Karpas-422 (cell line): ENCODE measurements at regions not wholly inside any gene's neighbourhood (a gene's known extent, or its start where the extent isn't known, plus 50 kb on each side); places are given as distances from the start of the nearest gene placed in this dataset.

Experiments used
- DNase-seq: peaks from one replicate; pipeline ENCODE4 v3.0.0-alpha.2; 2015
- H2AFZ ChIP-seq: fragments of 200-600 bp; sonication (generic); 2 replicates; pipeline ENCODE4 v1.6.1; 2014; ENCODE audit warnings: antibody characterized with exemption, low read length, mixed read lengths
- H3K27ac ChIP-seq: fragments of 200-600 bp; sonication (generic); 2 replicates; pipeline ENCODE4 v1.5.1; 2014; ENCODE audit warnings: mild to moderate bottlenecking, low read length, moderate library complexity
- H3K27me3 ChIP-seq: fragments of 200-600 bp; sonication (generic); 2 replicates; pipeline ENCODE4 v1.6.1; 2014; ENCODE audit warnings: low read length, mixed read lengths
- H3K36me3 ChIP-seq: fragments of 200-600 bp; sonication (generic); 2 replicates; pipeline ENCODE4 v1.6.1; 2014; ENCODE audit warnings: low read length, mixed read lengths; ENCODE audit not compliant: insufficient read depth
- H3K4me1 ChIP-seq: fragments of 200-600 bp; sonication (generic); 2 replicates; pipeline ENCODE4 v1.6.1; 2014; ENCODE audit warnings: mild to moderate bottlenecking, low read length, mixed read lengths
- H3K4me2 ChIP-seq: fragments of 200-600 bp; sonication (generic); 2 replicates; pipeline ENCODE4 v1.6.1; 2014; ENCODE audit warnings: low read length, low read depth, mild to moderate bottlenecking; ENCODE audit not compliant: poor library complexity, severe bottlenecking
- H3K4me3 ChIP-seq: fragments of 200-600 bp; sonication (generic); 2 replicates; pipeline ENCODE4 v1.5.1; 2014; ENCODE audit warnings: mild to moderate bottlenecking, antibody characterized with exemption, low read length, mixed read lengths
- H3K79me2 ChIP-seq: fragments of 200-600 bp; sonication (generic); 2 replicates; pipeline ENCODE4 v1.6.1; 2014; ENCODE audit warnings: mild to moderate bottlenecking, low read length, mixed read lengths
- H3K9ac ChIP-seq: fragments of 200-600 bp; sonication (generic); 2 replicates; pipeline ENCODE4 v1.6.0; 2014; ENCODE audit warnings: low read length
- H3K9me2 ChIP-seq: fragments of 200-600 bp; sonication (generic), shearing (Covaris generic); replicated peaks from 2 replicates; pipeline ENCODE4 v1.6.0; 2014; ENCODE audit warnings: mild to moderate bottlenecking, low read length, moderate library complexity; ENCODE audit not compliant: insufficient read depth
- H3K9me3 ChIP-seq: fragments of 300-700, 200-600 bp; sonication (generic); 2 replicates; pipeline ENCODE4 v1.6.1; 2014; ENCODE audit warnings: low read length, mixed read lengths
- H4K20me1 ChIP-seq: fragments of 200-600 bp; sonication (generic); 2 replicates; pipeline ENCODE4 v1.6.1; 2014; ENCODE audit warnings: mild to moderate bottlenecking, antibody characterized with exemption, low read length, low read depth; ENCODE audit not compliant: insufficient read depth

- H3K9me3 ChIP-seq = no peaks in the 10 kb centered on the region
These were observed 350.0 kb upstream of the ISL1 start for GRCh38 chr5:51033215-51033614.

DNA sequence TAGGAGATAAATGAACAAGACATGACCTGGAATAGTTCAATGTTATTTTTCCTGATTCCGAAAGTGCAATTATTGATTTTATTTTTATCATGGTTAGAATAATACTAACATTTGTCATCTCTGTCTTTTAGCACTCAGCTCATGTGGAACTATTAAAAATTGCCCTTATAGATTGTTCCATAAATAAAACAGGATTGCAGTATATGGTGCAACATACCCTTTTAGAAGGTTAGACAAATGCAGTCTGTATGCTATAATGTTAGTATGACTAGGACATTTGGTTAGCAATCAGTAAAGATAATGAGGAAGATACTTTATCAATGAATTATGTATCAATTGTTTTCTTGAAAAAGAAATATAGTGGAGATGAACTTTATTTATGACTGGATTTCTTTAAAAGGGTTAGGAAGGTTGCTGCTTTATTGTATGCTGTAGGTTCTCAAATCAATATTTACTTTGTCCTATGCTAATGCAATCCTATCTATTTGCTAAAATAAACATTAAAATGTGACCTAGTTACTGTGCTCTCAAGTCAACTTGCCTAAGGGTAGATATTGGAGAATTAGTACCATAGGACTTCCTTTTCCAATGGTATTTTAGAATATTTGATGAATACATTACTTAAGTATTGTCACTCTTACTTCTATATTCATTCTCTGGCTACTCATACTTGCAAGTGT, 348.9 kb upstream of the ISL1 start:
- H2AFZ ChIP-seq = no peak overlapping the region

More at GRCh38 chr5:51033215-51033614, 350.0 kb upstream of the ISL1 start:
- Histone ChIP-seq H3K79me2 (no peaks in the 10 kb centered on the region), H3K4me3 (no peak overlapping the region), H3K36me3 (no peaks in the 10 kb centered on the region), H3K27ac (no peak overlapping the region), H3K9me2 (no peaks in the 10 kb centered on the region), H3K4me1 (no peaks in the 10 kb centered on the region), H3K27me3 (no peaks in the 10 kb centered on the region), H4K20me1 (no peaks in the 10 kb centered on the region), H2AFZ (no peak overlapping the region), H3K4me2 (no peak overlapping the region), H3K9ac (no peak overlapping the region)
- no peak for DNase-seq

GRCh38 chr5:51039424-51040329, 343.6 kb upstream of the ISL1 start:
- Histone ChIP-seq H3K36me3 (no peaks in the 10 kb centered on the region), H3K4me2 (no peak overlapping the region), H3K4me1 (no peaks in the 10 kb centered on the region), H3K9ac (no peak overlapping the region), H3K79me2 (no peaks in the 10 kb centered on the region), H3K4me3 (no peak overlapping the region), H4K20me1 (no peaks in the 10 kb centered on the region), H3K27ac (no peak overlapping the region), H3K27me3 (no peaks in the 10 kb centered on the region), H3K9me3 (no peaks in the 10 kb centered on the region), H3K9me2 (no peaks in the 10 kb centered on the region), H2AFZ (no peak overlapping the region)
- DNase-seq = no peak

More for the DNA sequence above, 348.9 kb upstream of the ISL1 start:
- Histone ChIP-seq H3K36me3 (no peaks in the 10 kb centered on the region), H3K27ac (no peak overlapping the region), H4K20me1 (no peaks in the 10 kb centered on the region), H3K4me2 (no peak overlapping the region), H3K9ac (no peak overlapping the region), H3K79me2 (no peaks in the 10 kb centered on the region), H3K9me2 (no peaks in the 10 kb centered on the region), H3K9me3 (no peaks in the 10 kb centered on the region), H3K27me3 (no peaks in the 10 kb centered on the region), H3K4me1 (no peaks in the 10 kb centered on the region), H3K4me3 (no peak overlapping the region)
- DNase-seq = no peak

GRCh38 chr5:51043745-51044144, 339.5 kb upstream of the ISL1 start:
- H4K20me1 ChIP-seq = no peaks in the 10 kb centered on the region
- no peaks in the 10 kb centered on the region for H3K4me1 ChIP-seq
- H3K4me2 ChIP-seq = no peak overlapping the region
- no peak overlapping the region for H3K4me3 ChIP-seq
- H2AFZ ChIP-seq = no peak overlapping the region
- no peaks in the 10 kb centered on the region for H3K9me3 ChIP-seq
- H3K27me3 ChIP-seq = no peaks in the 10 kb centered on the region
- H3K36me3 ChIP-seq = no peaks in the 10 kb centered on the region
- H3K27ac ChIP-seq = no peak overlapping the region
- no peak for DNase-seq
- no peak overlapping the region for H3K9ac ChIP-seq
- H3K79me2 ChIP-seq = no peaks in the 10 kb centered on the region
- no peaks in the 10 kb centered on the region for H3K9me2 ChIP-seq

GRCh38 chr5:51047369-51047768, 335.9 kb upstream of the ISL1 start:
- Histone ChIP-seq H3K36me3 (no peaks in the 10 kb centered on the region), H4K20me1 (no peaks in the 10 kb centered on the region), H3K9me3 (no peaks in the 10 kb centered on the region), H3K27ac (no peak overlapping the region), H3K4me1 (no peaks in the 10 kb centered on the region), H2AFZ (no peak overlapping the region), H3K4me2 (no peak overlapping the region), H3K27me3 (no peaks in the 10 kb centered on the region), H3K9me2 (no peaks in the 10 kb centered on the region), H3K4me3 (no peak overlapping the region), H3K79me2 (no peaks in the 10 kb centered on the region), H3K9ac (no peak overlapping the region)
- no peak for DNase-seq

GRCh38 chr5:51053361-51053760, 329.9 kb upstream of the ISL1 start:
- Histone ChIP-seq H3K4me2 (no peak overlapping the region), H3K27me3 (no peaks in the 10 kb centered on the region), H3K4me3 (no peak overlapping the region), H3K27ac (no peak overlapping the region), H3K9ac (no peak overlapping the region), H2AFZ (no peak overlapping the region), H3K9me2 (no peaks in the 10 kb centered on the region), H4K20me1 (no peaks in the 10 kb centered on the region), H3K36me3 (no peaks in the 10 kb centered on the region), H3K4me1 (no peaks in the 10 kb centered on the region), H3K9me3 (no peaks in the 10 kb centered on the region), H3K79me2 (no peaks in the 10 kb centered on the region)
- DNase-seq = no peak

GRCh38 chr5:51060953-51061352, 322.3 kb upstream of the ISL1 start:
- Histone ChIP-seq H3K9me3 (no peaks in the 10 kb centered on the region), H3K36me3 (no peaks in the 10 kb centered on the region), H3K27ac (no peak overlapping the region), H3K9ac (no peak overlapping the region), H2AFZ (no peak overlapping the region), H3K4me1 (no peaks in the 10 kb centered on the region), H3K4me3 (no peak overlapping the region), H4K20me1 (no peaks in the 10 kb centered on the region), H3K9me2 (no peaks in the 10 kb centered on the region), H3K79me2 (no peaks in the 10 kb centered on the region), H3K27me3 (no peaks in the 10 kb centered on the region), H3K4me2 (no peak overlapping the region)
- no peak for DNase-seq

GRCh38 chr5:51072937-51073336, 310.3 kb upstream of the ISL1 start:
- no peak overlapping the region for H3K9ac ChIP-seq

More at GRCh38 chr5:51072937-51073336, 310.3 kb upstream of the ISL1 start:
- H3K36me3 ChIP-seq = no peaks in the 10 kb centered on the region
- no peak overlapping the region for H3K27ac ChIP-seq
- H4K20me1 ChIP-seq = no peaks in the 10 kb centered on the region
- no peaks in the 10 kb centered on the region for H3K79me2 ChIP-seq
- H3K4me1 ChIP-seq = no peaks in the 10 kb centered on the region
- H3K9me3 ChIP-seq = no peaks in the 10 kb centered on the region
- DNase-seq = no peak
- no peak overlapping the region for H3K4me2 ChIP-seq
- no peaks in the 10 kb centered on the region for H3K9me2 ChIP-seq
- no peak overlapping the region for H2AFZ ChIP-seq
- no peaks in the 10 kb centered on the region for H3K27me3 ChIP-seq
- no peak overlapping the region for H3K4me3 ChIP-seq
